HAP-1 (cell line): ENCODE measurements at regions not wholly inside any gene's neighbourhood (a gene's known extent, or its start where the extent isn't known, plus 50 kb on each side); places are given as distances from the start of the nearest gene placed in this dataset.

Experiments used
- DNase-seq, 2 experiments: peaks; one replicate each; pipeline ENCODE4 v3.0.0-alpha.2; 2016 to 2020; ENCODE audit warnings: low spot score in 2 of 2
- H3K27me3 ChIP-seq: fragments of 250-450 bp; sonication (Bioruptor Pico); 2 replicates; pipeline ENCODE4 v1.5.1; 2020; ENCODE audit warnings: low read depth, mild to moderate bottlenecking, moderate library complexity
- H3K36me3 ChIP-seq: fragments of 250-450 bp; sonication (Bioruptor Pico); replicated peaks from 2 replicates; pipeline ENCODE4 v1.5.1; 2020; ENCODE audit warnings: mild to moderate bottlenecking
- H3K4me1 ChIP-seq: fragments of 250-450 bp; sonication (Bioruptor Pico); 2 replicates; pipeline ENCODE4 v1.5.1; 2020; ENCODE audit warnings: mild to moderate bottlenecking
- H3K4me3 ChIP-seq: fragments of 250-450 bp; sonication (Bioruptor Pico); 2 replicates; pipeline ENCODE4 v1.5.1; 2020; ENCODE audit warnings: mild to moderate bottlenecking, moderate library complexity
- H3K9me3 ChIP-seq: fragments of 250-450 bp; sonication (Bioruptor Pico); 2 replicates; pipeline ENCODE4 v1.5.1; 2020; ENCODE audit warnings: mild to moderate bottlenecking, moderate library complexity
- in situ Hi-C: fragments of 300-500 bp; cut with MboI; formaldehyde crosslinking; loops from 3 replicates; pipeline ENCODE4 v1.14.3; 2020; ENCODE audit warnings: low sequenced_read_pairs, inconsistent platforms, mixed read lengths

DNA sequence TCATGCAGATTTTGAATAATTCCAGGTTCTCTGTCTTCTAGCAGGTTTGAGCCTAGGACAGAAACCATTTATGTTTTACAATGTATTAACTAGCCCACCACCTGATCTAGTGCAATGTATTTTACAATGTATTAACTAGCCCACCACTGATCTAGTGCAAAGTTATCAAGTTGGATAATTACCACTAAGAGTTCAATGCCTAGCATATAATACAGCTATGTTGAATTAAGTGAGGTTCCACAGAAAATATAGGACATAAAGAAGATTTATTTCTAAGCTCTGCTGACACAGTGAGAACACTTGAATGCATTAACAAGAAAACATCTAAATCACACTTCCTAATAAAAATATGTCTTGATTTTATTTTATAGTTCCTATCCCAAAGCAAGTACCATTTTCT lies 854.6 kb upstream of the NEGR1 start:
- in situ Hi-C loops, result no loop called here
- Histone ChIP-seq H3K27me3 (no peaks in the 10 kb centered on the region), H3K36me3 (no peaks in the 10 kb centered on the region), H3K9me3 (no peaks in the 10 kb centered on the region), H3K4me1 (no peaks in the 10 kb centered on the region), H3K4me3 (no peak overlapping the region)
- no peak for DNase-seq

DNA sequence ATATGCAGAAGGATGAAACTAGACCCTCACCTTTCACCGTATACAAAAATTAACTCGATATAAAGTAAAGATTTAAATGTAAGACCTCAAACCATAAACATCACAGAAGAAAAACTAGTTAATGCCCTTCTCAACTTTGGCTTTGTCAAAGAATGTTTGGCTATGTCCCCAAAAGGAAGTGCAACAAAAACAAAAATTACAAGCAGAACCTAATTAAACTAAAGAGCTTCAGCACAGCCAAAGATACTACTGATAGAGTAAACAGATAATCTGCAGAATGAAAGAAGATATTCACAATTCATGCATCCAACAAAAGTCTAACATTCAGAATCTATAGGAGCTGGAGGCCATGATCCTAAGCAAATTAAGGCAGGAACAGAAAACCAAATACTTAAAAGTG lies 824.6 kb upstream of the NEGR1 start:
- Histone ChIP-seq H3K4me3 (no peak overlapping the region), H3K9me3 (no peaks in the 10 kb centered on the region), H3K4me1 (no peaks in the 10 kb centered on the region), H3K36me3 (no peaks in the 10 kb centered on the region), H3K27me3 (no peaks in the 10 kb centered on the region)
- DNase-seq, result no peak
- in situ Hi-C loops, result no loop called here

GRCh38 chr1:73105755-73106154 lies 823.4 kb upstream of the NEGR1 start:
- H3K27me3 ChIP-seq, result no peaks in the 10 kb centered on the region
- 0 out of 2 replicates have a peak, but pooled peaks cover under 1% of the 10 kb centered on the region for H3K4me1 ChIP-seq
- H3K36me3 ChIP-seq, result no peaks in the 10 kb centered on the region
- no peak overlapping the region for H3K4me3 ChIP-seq
- no peak for DNase-seq
- in situ Hi-C loops, result no loop called here
- H3K9me3 ChIP-seq, result no peaks in the 10 kb centered on the region

GRCh38 chr1:73104749-73105148 lies 822.4 kb upstream of the NEGR1 start:
- Histone ChIP-seq H3K4me1 (0 out of 2 replicates have a peak, but pooled peaks cover 4% of the 10 kb centered on the region), H3K36me3 (no peaks in the 10 kb centered on the region), H3K27me3 (no peaks in the 10 kb centered on the region), H3K9me3 (no peaks in the 10 kb centered on the region), H3K4me3 (no peak overlapping the region)
- DNase-seq, result no peak
- in situ Hi-C loops, result no loop called here

GRCh38 chr1:73100216-73100615 lies 817.9 kb upstream of the NEGR1 start:
- in situ Hi-C loops, result no loop called here
- H3K27me3 ChIP-seq, result no peaks in the 10 kb centered on the region
- H3K4me1 ChIP-seq, result peaks cover 15% of the 10 kb centered on the region
- H3K4me3 ChIP-seq, result no peak overlapping the region
- H3K36me3 ChIP-seq, result no peaks in the 10 kb centered on the region
- H3K9me3 ChIP-seq, result no peaks in the 10 kb centered on the region
- DNase-seq, result peak in 1 of 2 experiments; percentile 21

GRCh38 chr1:73097917-73098316 lies 815.6 kb upstream of the NEGR1 start:
- H3K9me3 ChIP-seq, result no peaks in the 10 kb centered on the region; the same call in 1 of the 2 replicates
- peaks cover 15% of the 10 kb centered on the region for H3K4me1 ChIP-seq
- H3K4me3 ChIP-seq, result no peak overlapping the region
- H3K36me3 ChIP-seq, result no peaks in the 10 kb centered on the region
- H3K27me3 ChIP-seq, result no peaks in the 10 kb centered on the region
- DNase-seq, result no peak
- in situ Hi-C loops, result no loop called here

DNA sequence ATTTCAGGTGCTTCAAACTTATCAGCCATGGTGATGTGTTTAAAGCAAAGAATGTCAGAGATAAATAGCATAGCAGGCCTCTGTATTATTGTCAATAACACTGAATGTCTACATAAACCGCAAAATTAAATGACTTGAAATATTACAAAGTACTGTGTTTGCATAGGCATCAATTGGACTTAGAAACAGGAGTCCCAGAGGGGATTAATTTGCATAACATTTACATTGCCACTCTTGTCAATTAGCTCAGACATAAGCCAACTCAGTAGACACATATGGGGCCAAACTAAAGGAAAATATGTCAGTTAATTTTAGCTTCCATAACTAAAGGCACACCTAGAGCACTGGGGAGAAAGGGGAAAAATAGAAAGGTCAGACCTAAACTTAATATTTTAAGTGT lies 814.5 kb upstream of the NEGR1 start:
- Histone ChIP-seq H3K4me3 (no peak overlapping the region), H3K36me3 (no peaks in the 10 kb centered on the region), H3K9me3 (no peaks in the 10 kb centered on the region; the same call in 1 of the 2 replicates), H3K27me3 (no peaks in the 10 kb centered on the region), H3K4me1 (peaks cover 15% of the 10 kb centered on the region)
- in situ Hi-C loops, result no loop called here
- DNase-seq, result peak in 1 of 2 experiments; percentile 77

GRCh38 chr1:73092383-73092782 lies 810.0 kb upstream of the NEGR1 start:
- no peaks in the 10 kb centered on the region; the same call in 1 of the 2 replicates for H3K9me3 ChIP-seq
- in situ Hi-C loops, result no loop called here
- H3K4me3 ChIP-seq, result no peak overlapping the region
- H3K4me1 ChIP-seq, result peaks cover 11% of the 10 kb centered on the region
- no peaks in the 10 kb centered on the region for H3K27me3 ChIP-seq
- H3K36me3 ChIP-seq, result no peaks in the 10 kb centered on the region
- no peak for DNase-seq

DNA sequence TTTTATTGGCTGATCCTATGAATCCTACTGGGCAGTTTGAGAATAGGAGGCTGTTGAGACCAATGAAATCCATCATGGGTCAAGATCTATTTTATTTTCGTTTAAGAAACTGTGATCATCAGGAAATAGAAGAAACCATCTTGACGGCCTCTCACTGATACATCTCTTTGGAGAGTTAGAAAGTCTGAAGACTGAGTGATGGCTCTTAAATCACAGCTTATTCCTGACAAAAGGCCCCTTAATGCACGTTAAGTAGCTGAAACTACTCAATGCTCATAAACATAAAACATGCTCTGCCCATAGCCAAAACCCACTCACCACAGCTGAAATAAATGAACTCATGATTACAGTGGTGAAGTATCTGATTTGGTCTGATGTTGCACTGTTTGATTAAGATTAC lies 784.5 kb upstream of the NEGR1 start:
- Histone ChIP-seq H3K4me3 (no peak overlapping the region), H3K9me3 (no peaks in the 10 kb centered on the region), H3K27me3 (no peaks in the 10 kb centered on the region), H3K36me3 (no peaks in the 10 kb centered on the region), H3K4me1 (peaks cover 13% of the 10 kb centered on the region)
- in situ Hi-C loops, result no loop called here
- DNase-seq, result peak in 1 of 2 experiments; percentile 27

- 0 out of 2 replicates have a peak, but pooled peaks cover 4% of the 10 kb centered on the region for H3K9me3 ChIP-seq
- peaks cover 13% of the 10 kb centered on the region for H3K4me1 ChIP-seq
- no peak overlapping the region for H3K4me3 ChIP-seq
- H3K36me3 ChIP-seq, result no peaks in the 10 kb centered on the region
- H3K27me3 ChIP-seq, result no peaks in the 10 kb centered on the region
- DNase-seq, result peak; percentile 81 to 90
- in situ Hi-C loops, result no loop called here
Observed at GRCh38 chr1:73065339-73066041, 783.2 kb upstream of the NEGR1 start.

DNA sequence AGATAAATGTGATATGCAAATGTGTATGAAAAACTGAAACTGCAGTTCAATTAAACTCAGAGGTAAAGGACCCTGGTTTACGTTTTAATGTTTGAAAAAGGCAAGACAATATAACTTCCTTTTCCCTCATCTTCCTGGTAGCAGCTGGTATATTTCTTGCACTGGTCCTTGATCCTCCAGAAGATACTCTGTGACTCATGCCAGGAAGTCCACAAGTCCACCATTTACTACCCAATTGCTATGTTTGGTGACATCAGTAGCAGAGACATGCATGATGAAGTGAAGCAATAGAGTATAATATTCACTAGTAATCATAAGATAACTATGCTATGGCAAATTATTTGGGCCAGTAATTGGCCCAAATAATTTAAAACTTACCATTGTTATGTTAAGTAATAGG lies 774.5 kb upstream of the NEGR1 start:
- Histone ChIP-seq H3K27me3 (no peaks in the 10 kb centered on the region), H3K4me1 (no peaks in the 10 kb centered on the region), H3K9me3 (0 out of 2 replicates have a peak, but pooled peaks cover 4% of the 10 kb centered on the region), H3K4me3 (no peak overlapping the region), H3K36me3 (no peaks in the 10 kb centered on the region)
- in situ Hi-C loops, result no loop called here
- DNase-seq, result no peak

- in situ Hi-C loops, result no loop called here
Observed at GRCh38 chr1:73044241-73045036, 762.1 kb upstream of the NEGR1 start.

DNA sequence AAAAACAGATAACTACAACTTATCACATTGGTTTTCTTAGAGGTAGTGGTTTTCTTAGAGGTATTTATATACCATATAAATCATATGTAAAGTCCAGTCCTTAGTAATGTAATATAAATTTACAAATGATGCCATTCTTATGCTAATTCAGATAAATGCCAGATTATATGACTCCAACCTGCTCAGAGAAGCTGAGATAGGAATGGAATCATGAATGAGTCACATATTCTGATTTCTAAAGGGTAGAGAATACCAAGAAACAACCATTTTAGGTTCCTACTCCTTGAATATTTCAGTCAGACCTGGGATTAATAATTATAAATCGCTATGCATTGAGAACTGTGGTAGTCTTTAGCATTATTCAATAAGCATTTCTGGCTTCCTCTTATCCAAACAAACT lies 760.1 kb upstream of the NEGR1 start:
- no peaks in the 10 kb centered on the region for H3K36me3 ChIP-seq
- H3K4me3 ChIP-seq, result no peak overlapping the region
- H3K9me3 ChIP-seq, result no peaks in the 10 kb centered on the region
- in situ Hi-C loops, result no loop called here
- no peaks in the 10 kb centered on the region for H3K27me3 ChIP-seq
- H3K4me1 ChIP-seq, result peaks cover 5% of the 10 kb centered on the region
- peak in 1 of 2 experiments; percentile 33 for DNase-seq

More at GRCh38 chr1:73044241-73045036, 762.1 kb upstream of the NEGR1 start:
- Histone ChIP-seq H3K27me3 (no peaks in the 10 kb centered on the region), H3K4me1 (peaks cover 9% of the 10 kb centered on the region), H3K4me3 (no peak overlapping the region), H3K36me3 (no peaks in the 10 kb centered on the region), H3K9me3 (no peaks in the 10 kb centered on the region)
- DNase-seq, result no peak

DNA sequence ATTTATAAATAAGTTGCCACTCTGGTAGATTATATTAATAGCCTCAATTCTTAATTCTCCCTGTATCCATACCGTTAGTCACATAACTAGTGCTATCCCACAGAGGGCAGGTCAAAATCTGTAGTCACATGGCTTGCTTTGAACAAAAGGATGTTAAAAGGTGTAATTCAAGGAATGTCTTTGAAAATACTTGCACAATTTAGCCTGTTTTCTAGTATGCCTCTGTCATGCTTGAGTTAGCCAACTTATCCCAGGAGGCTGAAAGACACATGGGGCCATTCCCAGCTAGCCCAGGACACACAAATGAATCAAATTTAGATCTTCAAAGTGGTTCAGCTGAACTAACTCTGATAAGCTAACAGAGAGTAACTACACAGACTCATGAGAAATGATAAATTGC lies 758.5 kb upstream of the NEGR1 start:
- DNase-seq, result no peak
- Histone ChIP-seq H3K27me3 (no peaks in the 10 kb centered on the region), H3K4me1 (peaks cover 5% of the 10 kb centered on the region), H3K9me3 (no peaks in the 10 kb centered on the region), H3K4me3 (no peak overlapping the region), H3K36me3 (no peaks in the 10 kb centered on the region)
- in situ Hi-C loops, result no loop called here
